Mesenchymal stem cell (in vitro differentiated cells and primary cell): ENCODE measurements at regions not wholly inside any gene's neighbourhood (a gene's known extent, or its start where the extent isn't known, plus 50 kb on each side); places are given as distances from the start of the nearest gene placed in this dataset. TPM values are rescaled to one million over a fixed set of nuclear protein-coding genes. Genes with fewer than 3 reads are reported as not detected.

Source experiments
- DNase-seq: peaks from one replicate; pipeline ENCODE4 v3.0.0-alpha.2; 2013
- H2AFZ ChIP-seq: one replicate; pipeline ENCODE4 v1.6.1; 2013; ENCODE audit warnings: low read depth, mild to moderate bottlenecking, control low read depth, inconsistent platforms, low read length, moderate library complexity
- H2AK5ac ChIP-seq: 2 replicates; pipeline ENCODE4 v1.6.1; 2013; ENCODE audit warnings: low read length, moderate library complexity, mild to moderate bottlenecking, inconsistent platforms; ENCODE audit not compliant: severe bottlenecking
- H2BK120ac ChIP-seq: one replicate; pipeline ENCODE4 v1.6.1; 2013; ENCODE audit warnings: low read depth, mild to moderate bottlenecking, inconsistent platforms, low read length, moderate library complexity
- H2BK12ac ChIP-seq, 2 experiments: one replicate each; pipeline ENCODE4 v1.6.1; 2013; ENCODE audit warnings: inconsistent platforms in 2 of 2, low read length in 2 of 2, mild to moderate bottlenecking in 2 of 2, moderate library complexity in 2 of 2, control low read depth in 1 of 2
- H2BK15ac ChIP-seq: one replicate; pipeline ENCODE4 v1.6.1; 2013; ENCODE audit warnings: mild to moderate bottlenecking, low read depth, inconsistent platforms; ENCODE audit not compliant: poor library complexity, severe bottlenecking
- H2BK5ac ChIP-seq: 2 replicates; pipeline ENCODE4 v1.6.1; 2013; ENCODE audit warnings: low read depth, mild to moderate bottlenecking, low read length, control low read depth, inconsistent platforms; ENCODE audit not compliant: poor library complexity, severe bottlenecking
- H3K14ac ChIP-seq, 2 experiments: one replicate each; pipeline ENCODE4 v1.6.1; 2013; ENCODE audit warnings: inconsistent platforms in 2 of 2, low read length in 2 of 2, control low read depth in 1 of 2, mild to moderate bottlenecking in 1 of 2, moderate library complexity in 1 of 2
- H3K18ac ChIP-seq, 2 experiments: one replicate each; pipeline ENCODE4 v1.6.1; 2013; ENCODE audit warnings: inconsistent platforms in 2 of 2, low read length in 2 of 2, control low read depth in 1 of 2, low read depth in 1 of 2, mild to moderate bottlenecking in 1 of 2
- H3K23ac ChIP-seq, 2 experiments: one replicate each; pipeline ENCODE4 v1.6.1; 2013; ENCODE audit warnings: inconsistent platforms in 2 of 2, low read length in 2 of 2, mild to moderate bottlenecking in 2 of 2, moderate library complexity in 2 of 2, control low read depth in 1 of 2
- H3K27ac ChIP-seq: 2 replicates; pipeline ENCODE4 v1.5.1; 2013; ENCODE audit warnings: mild to moderate bottlenecking, moderate library complexity, low read length, control low read depth, inconsistent platforms; ENCODE audit not compliant: poor library complexity, severe bottlenecking
- H3K27me3 ChIP-seq, 2 experiments: 2 replicates each; pipeline versions ENCODE4 v1.6.1 to v1.7.0; 2013; ENCODE audit warnings: low read length in 2 of 2, mild to moderate bottlenecking in 2 of 2, moderate library complexity in 2 of 2, control low read depth in 1 of 2, inconsistent platforms in 1 of 2; ENCODE audit not compliant: control insufficient read depth in 1 of 2, insufficient read depth in 1 of 2
- H3K36me3 ChIP-seq, 2 experiments: 2 replicates each; pipeline versions ENCODE4 v1.6.1 to v1.7.0; 2013; ENCODE audit warnings: low read length in 2 of 2, control low read depth in 1 of 2, inconsistent platforms in 1 of 2, low read depth in 1 of 2, mild to moderate bottlenecking in 1 of 2; ENCODE audit not compliant: insufficient read depth in 2 of 2, control insufficient read depth in 1 of 2
- H3K4ac ChIP-seq, 2 experiments: one replicate each; pipeline ENCODE4 v1.6.1; 2013; ENCODE audit warnings: inconsistent platforms in 2 of 2, low read length in 2 of 2, mild to moderate bottlenecking in 2 of 2, moderate library complexity in 2 of 2, control low read depth in 1 of 2, low read depth in 1 of 2
- H3K4me1 ChIP-seq: 2 replicates; pipeline ENCODE4 v1.6.1; 2013; ENCODE audit warnings: low read depth, low read length, control low read depth; ENCODE audit not compliant: control insufficient read depth, insufficient read depth
- H3K4me2 ChIP-seq: 2 replicates; pipeline ENCODE4 v1.6.1; 2013; ENCODE audit warnings: low read length, mild to moderate bottlenecking, inconsistent platforms; ENCODE audit not compliant: poor library complexity, severe bottlenecking
- H3K4me3 ChIP-seq, 2 experiments: 2 replicates each; pipeline versions ENCODE4 v1.5.1 to v1.7.0; 2013; ENCODE audit warnings: low read length in 2 of 2, mild to moderate bottlenecking in 2 of 2, control low read depth in 1 of 2, low read depth in 1 of 2; ENCODE audit not compliant: insufficient read depth in 1 of 2
- H3K79me1 ChIP-seq: replicated peaks from 2 replicates; pipeline ENCODE4 v1.6.1; 2013; ENCODE audit warnings: mild to moderate bottlenecking, control low read depth, low read length, inconsistent platforms; ENCODE audit not compliant: poor library complexity, severe bottlenecking
- H3K9ac ChIP-seq: 2 replicates; pipeline ENCODE4 v1.7.0; 2013; ENCODE audit warnings: mild to moderate bottlenecking, low read length, moderate library complexity
- H3K9me3 ChIP-seq: 2 replicates; pipeline ENCODE4 v1.7.0; 2013; ENCODE audit warnings: mild to moderate bottlenecking, low read length; ENCODE audit not compliant: control insufficient read depth
- H4K8ac ChIP-seq: one replicate; pipeline ENCODE4 v1.6.1; 2013; ENCODE audit warnings: inconsistent platforms, mild to moderate bottlenecking, low read length, moderate library complexity
- H4K91ac ChIP-seq: one replicate; pipeline ENCODE4 v1.6.1; 2013; ENCODE audit warnings: mild to moderate bottlenecking, low read length, inconsistent platforms
- WGBS: methylation state at CpG from one replicate; pipeline ENCODE4 v1.1.7; 2013; ENCODE audit warnings: mixed read lengths; 5-methylcytosine and 5-hydroxymethylcytosine counted together
- small RNA-seq: library from polyadenylated mRNA; stranded (forward); fragments of <200 nt; extraction: miRNeasy Mini kit (QIAGEN cat#:217004); gene quantifications from one replicate; pipeline ENCODE3, GENCODE V24; 2013; ENCODE audit warnings: low read depth

DNA sequence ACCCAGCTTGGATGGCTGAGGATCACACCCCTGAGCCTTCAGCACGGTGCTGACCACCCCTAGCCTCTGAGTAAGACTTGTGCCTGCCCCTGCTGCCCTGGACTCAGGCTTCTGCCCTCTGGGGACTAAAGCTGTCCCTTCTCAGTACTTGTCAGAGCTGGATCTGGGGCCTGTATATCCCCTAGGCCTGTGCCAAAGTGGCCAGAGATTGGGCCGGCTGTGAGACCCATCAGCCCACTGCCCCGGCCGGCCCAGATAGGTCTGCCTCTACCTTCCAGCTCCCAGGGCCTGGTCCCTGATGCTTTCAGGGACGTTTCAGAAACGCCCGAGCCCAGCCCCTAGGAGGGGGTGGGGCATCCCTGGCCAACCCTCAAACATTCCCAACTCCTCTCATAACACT lies 137.8 kb downstream of the ZDHHC20 start:
- Histone ChIP-seq H3K36me3 (peaks cover 0 to 9% of the 10 kb centered on the region in 2 experiments), H2AK5ac (no peak overlapping the region), H3K79me1 (peaks cover 1% of the 10 kb centered on the region), H2BK15ac (no peak overlapping the region), H2BK5ac (no peak overlapping the region), H3K27me3 (no peaks in the 10 kb centered on the region), H3K4ac (no peak overlapping the region), H4K8ac (peak overlapping the region; percentile 2), H3K23ac (no peak overlapping the region), H3K4me1 (peaks cover 5% of the 10 kb centered on the region), H2BK120ac (no peak overlapping the region), H2AFZ (no peak overlapping the region), H3K9ac (no peak overlapping the region), H3K27ac (no peak overlapping the region), H2BK12ac (no peak overlapping the region), H3K18ac (no peak overlapping the region), H3K9me3 (no peaks in the 10 kb centered on the region), H3K4me3 (peak overlapping the region in 1 of 2 experiments; percentile 28), H4K91ac (no peak overlapping the region), H3K14ac (no peak overlapping the region), H3K4me2 (no peak overlapping the region)
- DNase-seq, result no peak
- 84% methylated on average over 7 of the region's 7 CpGs for WGBS

DNA sequence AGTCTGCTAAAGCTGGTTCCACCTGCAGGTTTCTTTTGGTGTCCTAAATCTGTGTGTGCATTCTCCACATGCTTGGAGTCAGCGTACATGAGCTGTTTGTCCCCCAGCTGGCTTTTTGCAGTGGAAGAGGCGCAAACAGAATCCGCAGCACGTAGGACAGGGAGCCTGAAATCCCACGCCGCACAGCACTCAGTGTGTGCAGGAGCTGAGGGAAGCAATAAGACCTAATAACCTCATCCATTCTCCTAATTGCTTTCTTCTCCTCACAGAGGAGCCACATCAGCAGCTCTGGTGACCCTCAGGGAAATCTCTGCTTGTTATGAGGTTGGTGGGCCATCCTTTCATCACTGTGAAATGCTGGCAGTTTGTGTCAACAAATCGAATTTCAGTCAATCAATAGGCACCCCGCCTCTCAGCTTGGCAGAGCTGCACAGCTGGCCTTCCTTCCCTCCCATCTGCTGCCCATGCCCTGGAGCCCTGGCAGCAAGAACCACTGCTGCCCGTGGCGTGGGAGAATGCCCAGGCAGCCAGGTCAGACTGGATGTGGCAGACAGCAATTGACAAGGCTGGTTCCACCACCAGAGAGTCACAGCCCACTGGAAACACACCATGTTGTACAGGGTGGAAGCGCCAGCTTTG lies 136.7 kb downstream of the ZDHHC20 start:
- no peak overlapping the region for H2BK120ac ChIP-seq
- no peak overlapping the region for H4K8ac ChIP-seq
- no peak overlapping the region for H3K23ac ChIP-seq
- no peak overlapping the region for H3K9ac ChIP-seq
- H3K79me1 ChIP-seq, result peaks cover 1% of the 10 kb centered on the region
- H3K18ac ChIP-seq, result no peak overlapping the region
- H2BK15ac ChIP-seq, result no peak overlapping the region
- WGBS, result 70% methylated on average over 8 of the region's 11 CpGs
- no peaks in the 10 kb centered on the region for H3K9me3 ChIP-seq
- no peak overlapping the region for H3K4me3 ChIP-seq
- no peak overlapping the region for H2BK12ac ChIP-seq
- no peak overlapping the region for H3K27ac ChIP-seq
- no peak overlapping the region for H4K91ac ChIP-seq
- no peak overlapping the region for H2AFZ ChIP-seq
- no peak overlapping the region for H2BK5ac ChIP-seq
- no peak overlapping the region for H3K4ac ChIP-seq
- H3K4me2 ChIP-seq, result no peak overlapping the region
- H3K27me3 ChIP-seq, result no peaks in the 10 kb centered on the region
- H3K14ac ChIP-seq, result no peak overlapping the region
- H3K36me3 ChIP-seq, result peaks cover 0 to 9% of the 10 kb centered on the region in 2 experiments
- peaks cover 11% of the 10 kb centered on the region for H3K4me1 ChIP-seq
- H2AK5ac ChIP-seq, result no peak overlapping the region
- no peak for DNase-seq

Small RNA genes lying in the stretch of these regions (small RNA-seq; reads per million reads assigned to genes)
- not detected for gene AL158032.2
